HG02588 (cell line): ENCODE measurements at regions not wholly inside any gene's neighbourhood (a gene's known extent, or its start where the extent isn't known, plus 50 kb on each side); places are given as distances from the start of the nearest gene placed in this dataset.
"Not testable (repeated sequence)": the region's sequence is repeated elsewhere in the genome, so short reads cannot be mapped to it uniquely, and the experiment has no call there.

Source experiments
- ATAC-seq: cut with Tn5 transposase; IDR thresholded peaks from one replicate; pipeline ENCODE4 v1.9.1; 2021; ENCODE audit warnings: mild to moderate bottlenecking, moderate library complexity; ENCODE audit not compliant: unreplicated experiment

DNA sequence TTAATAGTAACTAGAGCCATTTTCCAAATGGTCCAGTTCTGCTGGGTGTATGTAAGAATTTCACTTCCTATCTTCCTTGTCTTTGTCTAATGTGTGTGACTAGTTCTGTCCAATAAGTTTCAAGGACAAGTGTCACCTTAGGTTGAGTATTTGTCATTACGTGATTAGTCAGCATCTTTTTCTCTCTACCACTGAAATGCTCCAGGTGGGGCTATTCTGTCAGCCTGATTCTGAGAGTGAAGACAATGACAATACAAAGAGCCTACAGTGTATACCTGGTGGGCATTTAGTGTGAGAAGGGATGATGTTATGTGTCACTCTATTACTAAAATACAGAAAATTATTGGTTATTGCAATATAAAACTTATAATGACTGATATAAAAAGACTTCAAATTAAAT lies 876.3 kb downstream of the C4orf33 start:
- no peak for ATAC-seq

DNA sequence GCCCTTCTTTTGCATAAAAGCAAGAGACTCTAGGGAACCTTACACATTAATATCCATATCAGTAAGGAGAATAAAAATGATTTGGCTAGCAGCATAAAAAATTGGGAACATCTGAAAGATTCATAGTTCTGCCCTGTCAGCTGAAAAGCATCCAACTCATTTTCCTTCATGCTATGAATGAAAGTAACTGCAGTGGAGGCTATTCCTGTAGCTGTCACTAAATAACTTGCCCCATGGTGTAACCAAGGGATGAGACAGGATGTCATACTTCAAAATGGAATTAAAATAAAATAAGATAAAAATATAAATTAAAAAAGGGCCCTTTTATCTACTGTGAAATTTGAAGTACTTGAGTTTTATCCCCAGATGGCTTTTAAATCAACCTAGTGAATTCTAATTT lies 878.8 kb downstream of the C4orf33 start:
- ATAC-seq, result no peak

DNA sequence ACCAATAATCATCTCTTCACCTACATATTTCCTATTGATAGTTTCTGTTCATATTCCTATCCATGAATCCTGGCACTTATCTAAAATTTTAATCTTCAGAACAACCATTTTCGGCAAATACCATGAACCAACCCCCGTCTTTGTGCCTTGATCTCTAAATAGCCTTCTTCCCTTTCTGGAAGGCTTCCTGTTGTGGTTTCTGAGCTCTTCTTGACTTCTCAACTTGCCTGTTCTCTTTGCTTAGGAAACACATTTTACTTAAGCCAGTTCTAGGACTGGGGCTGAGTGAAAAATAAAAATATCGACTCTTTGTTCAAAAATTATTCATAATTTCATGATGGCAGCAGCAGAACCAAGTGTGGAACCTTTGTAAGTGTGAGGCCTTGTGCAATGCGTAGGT lies 882.4 kb downstream of the C4orf33 start:
- no peak for ATAC-seq

DNA sequence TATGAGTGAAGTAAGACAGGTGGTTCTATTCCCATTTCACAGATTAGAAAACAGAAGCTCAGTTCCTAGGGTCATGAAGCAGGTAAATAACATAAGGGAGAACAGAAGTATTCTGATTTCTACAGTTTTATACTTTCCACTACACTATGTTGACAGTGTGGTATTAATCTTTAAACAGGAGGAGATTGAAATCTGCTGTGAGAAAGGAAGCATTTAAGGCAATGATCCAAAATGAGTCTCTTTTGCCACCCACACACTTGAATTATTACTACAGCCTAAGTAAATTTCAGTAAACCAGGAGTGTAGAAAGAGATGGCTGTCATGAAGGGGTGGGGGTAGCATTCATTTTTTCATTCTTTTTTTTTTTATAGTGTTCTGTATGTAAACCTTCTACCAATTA lies 893.0 kb downstream of the C4orf33 start:
- no peak for ATAC-seq

DNA sequence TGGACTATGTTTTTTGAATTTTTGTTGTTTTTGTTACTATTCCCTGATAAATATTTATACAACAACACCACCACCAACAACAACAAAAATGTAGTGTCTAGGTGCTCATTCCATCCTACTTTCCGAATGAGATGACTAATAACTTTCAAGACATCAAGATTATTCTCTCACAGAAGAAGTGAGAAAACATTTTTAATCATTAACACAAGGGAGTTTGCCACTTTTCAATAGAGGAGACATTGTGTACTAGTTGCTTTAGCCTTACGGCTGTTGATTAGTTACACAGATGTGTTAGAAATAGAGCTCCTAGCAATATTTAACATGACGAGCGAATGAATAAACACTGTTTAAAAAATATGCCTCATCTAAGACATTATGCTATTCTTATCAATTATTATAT lies 898.8 kb downstream of the C4orf33 start:
- ATAC-seq, result peak; percentile 71

DNA sequence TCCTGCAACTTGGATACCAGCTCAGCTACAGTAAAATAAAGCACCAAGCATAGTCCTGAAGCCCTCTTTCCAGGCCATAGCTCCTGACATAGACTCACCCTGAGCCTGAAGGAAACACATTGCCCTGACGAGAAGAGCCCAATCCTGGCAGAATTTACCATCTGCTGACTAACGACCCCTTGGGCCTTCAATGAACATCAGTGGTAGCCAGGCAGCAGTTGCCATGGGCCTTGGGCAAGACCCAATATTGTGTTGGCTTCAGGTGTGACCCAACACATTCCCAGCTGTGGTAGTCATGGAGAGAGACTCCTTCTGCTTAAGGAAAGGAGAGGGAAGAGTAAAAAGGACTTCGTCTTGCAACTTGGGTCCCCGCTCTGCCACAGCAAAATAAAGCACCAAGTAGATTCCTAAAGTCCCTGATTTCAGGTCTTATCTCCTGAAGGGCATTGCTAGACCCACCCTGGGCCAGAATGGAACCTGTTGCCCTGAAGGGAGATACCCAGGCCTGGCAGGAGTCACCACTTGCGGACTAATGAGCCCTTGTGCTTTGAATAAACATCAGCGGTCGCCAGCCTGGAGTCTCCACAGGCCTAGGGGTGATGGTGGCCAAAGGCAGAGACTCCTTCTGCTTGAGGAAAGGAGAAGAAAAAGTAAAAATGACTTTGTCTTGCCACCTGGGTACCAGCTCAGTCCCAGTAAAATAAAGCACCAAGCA lies 902.6 kb downstream of the C4orf33 start:
- ATAC-seq, result no peak

DNA sequence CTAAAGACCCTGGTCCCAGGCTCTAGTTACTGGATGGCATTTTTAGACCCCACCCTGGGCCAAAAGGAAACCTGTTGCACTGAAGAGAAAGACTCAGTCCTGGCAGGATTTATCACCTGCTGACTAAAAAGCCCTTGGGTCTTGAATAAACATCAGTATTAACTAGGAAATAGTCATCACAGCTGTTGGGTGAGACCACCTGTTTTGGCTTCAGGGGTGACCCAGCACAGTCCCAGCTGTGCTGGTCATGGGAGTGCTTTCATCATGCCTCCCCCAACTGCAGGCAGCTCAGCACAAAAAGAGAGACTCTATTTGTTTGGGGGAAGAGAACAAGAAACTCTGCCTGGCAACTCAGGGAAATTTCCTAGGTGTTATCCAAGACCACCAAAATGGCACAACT lies 903.2 kb downstream of the C4orf33 start:
- no peak for ATAC-seq

DNA sequence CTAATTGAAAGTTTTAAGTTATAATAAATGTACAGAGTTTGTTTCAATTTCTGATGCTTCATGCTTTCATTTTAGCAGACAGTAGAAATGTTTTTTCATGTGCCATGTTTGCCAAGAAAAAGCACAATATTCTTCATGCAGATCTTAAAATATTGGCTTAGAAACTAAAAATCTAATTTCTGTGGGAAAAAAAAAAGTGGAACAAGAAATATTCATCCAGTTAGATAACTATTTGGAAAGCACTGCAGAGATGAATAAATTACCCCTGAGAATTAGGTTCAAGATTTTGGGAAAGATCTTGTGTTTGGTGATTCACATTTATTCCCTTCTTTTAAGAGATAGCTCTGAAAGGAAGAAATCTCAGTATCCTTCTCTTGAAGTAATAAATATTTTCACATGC lies 912.5 kb downstream of the C4orf33 start:
- no peak for ATAC-seq

DNA sequence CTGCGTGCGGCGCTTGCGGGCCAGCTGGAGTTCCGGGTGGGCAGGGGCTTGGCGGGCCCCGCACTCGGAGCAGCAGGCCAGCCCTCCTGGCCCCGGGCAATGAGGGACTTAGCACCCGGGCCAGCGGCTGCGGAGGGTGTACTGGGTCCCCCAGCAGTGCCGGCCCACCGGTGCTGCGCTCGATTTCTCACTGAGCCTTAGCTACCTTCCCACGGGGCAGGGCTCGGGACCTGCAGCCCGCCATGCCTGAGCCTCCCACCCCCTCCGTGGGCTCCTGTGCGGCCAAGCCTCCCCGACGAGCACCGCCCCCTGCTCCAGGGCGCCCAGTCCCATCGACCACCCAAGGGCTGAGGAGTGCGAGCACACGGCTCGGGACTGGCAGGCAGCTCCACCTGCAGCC lies 916.9 kb downstream of the C4orf33 start:
- ATAC-seq, result not testable (repeated sequence)

DNA sequence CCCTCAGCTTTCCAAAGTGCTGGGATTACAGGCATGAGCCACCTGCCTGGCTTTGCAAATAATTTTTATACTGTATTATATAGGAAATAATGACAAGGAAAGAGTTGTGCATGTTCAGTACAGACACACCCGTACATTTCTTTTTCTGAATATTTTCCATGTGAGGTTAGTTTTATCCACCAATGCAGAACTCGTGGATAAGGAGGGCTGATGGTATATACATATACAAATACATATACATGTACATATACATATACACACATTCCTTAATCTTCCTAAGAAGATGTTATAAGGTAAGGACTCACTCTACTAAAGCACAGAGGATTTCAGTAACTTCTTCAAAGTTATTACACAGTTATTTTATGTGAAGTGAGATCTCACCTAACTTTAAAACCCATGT lies 925.8 kb downstream of the C4orf33 start:
- ATAC-seq, result no peak

DNA sequence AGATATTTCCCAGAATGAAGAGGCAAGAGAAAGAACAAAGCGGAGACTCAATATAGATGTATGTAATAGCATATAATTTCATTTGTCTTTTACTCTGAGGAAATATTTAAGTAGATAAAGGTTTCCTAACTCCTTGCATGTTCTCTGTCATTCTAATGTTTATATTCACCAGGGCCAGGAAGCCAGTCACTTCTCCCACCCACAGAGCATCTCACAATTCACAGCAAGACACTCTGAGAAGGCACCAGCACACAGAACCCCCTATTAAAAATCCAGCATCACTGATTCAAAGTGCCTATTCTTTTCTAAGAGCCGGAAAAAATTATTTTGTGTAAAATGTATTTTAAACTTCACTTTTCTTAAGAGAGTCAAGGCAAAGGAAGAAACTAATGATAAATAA lies 927.1 kb downstream of the C4orf33 start:
- ATAC-seq, result no peak

DNA sequence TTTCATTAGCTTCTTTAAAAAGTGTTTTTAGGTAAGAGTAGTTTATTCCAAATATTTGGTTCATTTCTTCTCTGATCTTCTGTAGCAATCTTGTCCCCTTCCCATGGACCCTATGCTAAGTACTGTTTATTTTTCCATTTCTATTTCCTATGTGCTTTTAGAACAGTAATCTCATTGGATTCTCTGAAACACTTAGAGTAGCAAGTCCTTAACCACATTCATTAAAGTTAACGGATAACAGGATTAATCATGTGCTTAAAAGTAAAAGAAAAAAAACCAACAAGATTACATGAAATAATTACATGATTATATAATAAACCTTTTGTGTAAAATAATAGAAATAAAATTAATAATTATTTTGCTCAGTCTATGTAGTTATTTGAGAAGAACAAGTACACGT lies 929.7 kb downstream of the C4orf33 start:
- ATAC-seq, result no peak

DNA sequence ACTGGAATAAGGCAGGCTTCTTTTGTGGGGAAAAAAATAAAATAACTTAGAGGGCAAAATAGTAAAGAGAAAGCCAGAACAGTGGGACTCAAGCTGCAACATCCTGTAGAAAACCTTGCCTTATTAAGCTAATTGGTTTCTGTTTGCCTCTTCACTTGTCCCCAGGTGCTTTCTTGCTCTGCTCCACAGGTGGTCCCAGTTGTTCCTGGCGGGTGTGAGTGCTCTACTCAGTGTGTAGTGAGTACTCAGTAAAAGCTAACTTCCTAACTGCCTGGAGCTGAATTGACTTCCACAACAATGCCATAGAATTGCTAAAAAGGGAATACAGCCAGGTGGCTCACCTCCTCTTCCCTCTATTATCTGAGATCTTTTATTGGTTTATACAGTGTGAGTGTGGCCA lies 930.2 kb downstream of the C4orf33 start:
- no peak for ATAC-seq

DNA sequence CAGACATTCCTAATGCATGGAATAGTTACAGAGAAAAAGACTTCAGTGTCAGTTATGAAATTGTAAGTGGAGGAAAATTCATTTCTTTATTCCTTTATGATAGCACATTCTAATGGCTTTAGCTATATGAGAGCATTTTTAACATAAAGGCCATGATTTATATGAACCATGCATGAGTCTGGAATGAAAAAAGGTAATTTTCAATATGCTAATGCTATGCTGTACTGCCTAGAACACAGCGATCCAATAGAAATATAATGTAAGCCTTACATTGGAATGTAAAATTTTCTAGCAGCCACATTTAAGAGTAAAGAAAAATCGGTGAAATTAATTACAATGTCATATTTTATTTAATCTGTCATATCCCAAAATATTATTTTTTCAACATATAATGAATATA lies 932.0 kb downstream of the C4orf33 start:
- ATAC-seq, result no peak

DNA sequence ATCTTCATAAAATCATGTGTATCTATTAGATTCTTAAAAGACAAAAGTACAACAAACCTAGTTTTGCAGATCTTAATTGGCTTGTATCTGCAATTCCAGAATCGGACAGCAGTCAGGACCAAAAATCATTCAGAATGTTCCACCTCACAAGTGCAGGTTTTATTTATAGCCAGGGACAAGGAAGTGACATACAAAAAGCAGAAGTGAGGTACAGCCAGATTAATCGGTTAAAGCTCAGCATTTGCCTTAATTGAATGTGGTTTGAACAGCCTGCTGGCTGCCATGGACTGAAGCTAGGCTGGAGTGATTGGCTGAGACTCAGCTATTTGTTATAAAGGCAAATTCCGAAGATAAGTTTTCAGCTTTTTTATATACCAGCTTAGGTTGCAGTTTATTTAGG lies 932.6 kb downstream of the C4orf33 start:
- ATAC-seq, result peak; percentile 97

DNA sequence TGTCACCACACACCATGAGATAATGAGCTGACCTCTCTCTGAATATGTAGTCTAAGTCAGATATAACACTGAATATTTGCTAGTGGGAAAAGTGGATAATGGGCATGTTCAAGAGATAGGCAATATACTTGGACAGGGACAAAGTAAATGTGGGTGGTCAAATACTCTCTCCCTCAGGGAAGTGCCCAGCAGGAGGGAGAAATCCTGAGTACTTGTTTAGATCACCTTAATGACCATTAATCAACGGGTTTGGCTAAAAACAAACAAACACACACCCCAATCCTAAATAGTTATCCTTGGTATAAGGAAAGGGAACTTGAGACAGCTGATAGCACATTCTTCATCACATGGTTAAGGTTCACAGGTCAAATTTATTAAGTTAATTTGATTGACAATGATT lies 933.5 kb downstream of the C4orf33 start:
- ATAC-seq, result no peak

DNA sequence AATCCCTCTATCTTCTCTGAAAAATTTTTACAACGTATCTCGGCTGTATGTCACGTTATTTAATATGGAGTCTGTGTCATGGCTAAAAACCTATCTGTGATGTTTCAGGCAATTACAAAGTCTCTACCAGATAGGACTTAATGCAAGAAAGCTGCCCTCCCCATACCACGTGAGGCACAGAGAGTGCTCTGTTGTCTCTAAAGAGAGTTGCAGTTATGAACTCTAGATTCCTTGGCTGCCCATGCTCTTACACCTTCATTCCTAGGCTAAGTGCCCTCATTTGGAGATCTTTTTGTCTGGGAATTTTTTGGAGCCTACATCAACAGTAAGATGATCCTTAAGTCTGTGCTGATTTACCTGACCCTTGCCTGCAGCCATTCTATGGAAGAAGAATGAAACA lies 935.9 kb downstream of the C4orf33 start:
- ATAC-seq, result no peak

DNA sequence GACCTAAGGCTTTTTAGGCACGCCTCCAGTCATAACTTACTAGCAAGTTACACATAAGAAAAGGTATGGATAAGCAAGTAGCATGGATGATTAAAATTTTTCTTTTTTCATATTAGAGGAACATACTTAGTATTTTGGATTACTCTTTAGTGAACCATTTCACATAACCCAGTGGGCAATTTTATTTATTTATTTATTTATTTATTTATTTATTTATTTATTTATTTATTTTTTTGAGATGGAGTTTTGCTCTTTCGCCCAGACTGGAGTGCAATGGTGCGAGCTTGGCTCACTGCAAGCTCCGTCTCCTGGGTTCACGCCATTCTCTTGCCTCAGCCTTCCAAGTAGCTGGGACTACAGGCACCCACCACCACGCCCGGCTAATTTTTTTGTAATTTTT lies 937.7 kb downstream of the C4orf33 start:
- not testable (repeated sequence) for ATAC-seq

DNA sequence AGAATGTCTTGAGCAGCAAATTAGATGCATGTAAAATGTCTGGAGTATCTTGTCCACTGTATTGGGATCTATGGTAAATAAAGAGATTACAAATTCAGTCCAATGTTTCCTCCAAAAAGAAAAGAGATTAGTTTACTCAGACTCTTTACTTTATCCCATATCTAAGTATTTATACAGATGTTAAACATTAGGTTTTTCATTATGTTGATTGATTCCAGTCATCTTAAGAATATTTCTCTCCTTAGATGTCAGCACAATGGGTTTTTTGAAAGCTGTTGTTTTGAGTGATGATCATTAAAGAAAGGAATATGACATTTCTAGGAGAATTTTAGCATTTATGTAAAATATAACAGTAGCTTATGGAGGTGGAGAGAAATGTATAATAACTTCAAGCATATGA lies 938.9 kb downstream of the C4orf33 start:
- ATAC-seq, result no peak

DNA sequence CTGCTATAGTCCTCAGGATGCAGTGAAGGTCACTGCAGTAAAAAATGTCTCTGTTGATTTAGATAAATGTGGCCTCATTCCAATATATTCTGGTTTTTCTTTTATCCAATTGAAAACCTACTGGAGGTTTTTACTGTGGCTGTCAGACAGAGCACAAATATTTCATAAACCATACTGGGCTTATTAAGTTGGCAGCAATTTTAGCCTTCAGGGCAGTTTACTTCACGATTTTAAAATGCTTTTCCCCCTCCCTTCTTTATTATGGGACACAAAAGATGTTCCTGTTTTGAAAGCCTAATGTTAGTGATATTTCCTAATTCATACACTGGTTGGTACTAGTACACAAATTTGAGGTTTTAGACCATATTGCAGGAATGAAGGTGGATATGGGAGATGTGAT lies 939.4 kb downstream of the C4orf33 start:
- no peak for ATAC-seq

DNA sequence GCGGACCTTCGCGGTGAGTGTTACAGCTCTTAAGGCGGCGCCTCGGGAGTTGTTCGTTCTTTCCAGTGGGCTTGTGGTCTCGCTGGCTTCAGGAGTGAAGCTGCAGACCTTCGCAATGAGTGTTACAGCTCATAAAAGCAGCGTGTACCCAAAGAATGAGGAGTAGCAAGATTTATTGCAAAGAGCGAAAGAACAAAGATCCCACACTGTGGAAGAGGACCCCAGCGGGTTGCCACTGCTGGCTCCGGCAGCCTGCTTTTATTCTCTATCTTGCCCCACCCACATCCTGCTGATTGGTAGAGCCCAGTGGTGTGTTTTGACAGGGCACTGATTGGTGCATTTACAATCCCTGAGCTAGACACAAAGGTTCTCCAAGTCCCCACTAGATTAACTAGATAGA lies 941.9 kb downstream of the C4orf33 start:
- ATAC-seq, result not testable (repeated sequence)

DNA sequence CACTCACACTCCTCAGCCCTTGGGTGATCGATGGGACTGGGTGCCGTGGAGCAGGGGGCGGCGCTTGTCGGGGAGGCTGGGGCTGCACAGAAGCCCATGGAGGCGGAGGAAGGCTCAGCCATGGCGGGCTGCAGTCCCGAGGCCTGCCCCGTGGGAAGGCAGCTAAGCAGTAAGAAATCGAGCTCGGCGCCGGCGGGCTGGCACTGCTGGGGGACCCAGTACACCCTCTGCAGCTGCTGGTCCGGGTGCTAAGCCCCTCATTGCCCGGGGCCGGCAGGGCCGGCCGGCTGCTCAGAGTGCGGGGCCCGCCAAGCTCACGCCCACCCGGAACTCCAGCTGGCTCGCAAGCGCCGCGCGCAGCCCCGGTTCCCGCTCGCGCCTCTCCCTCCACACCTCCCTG lies 942.6 kb downstream of the C4orf33 start:
- ATAC-seq, result not testable (repeated sequence)

DNA sequence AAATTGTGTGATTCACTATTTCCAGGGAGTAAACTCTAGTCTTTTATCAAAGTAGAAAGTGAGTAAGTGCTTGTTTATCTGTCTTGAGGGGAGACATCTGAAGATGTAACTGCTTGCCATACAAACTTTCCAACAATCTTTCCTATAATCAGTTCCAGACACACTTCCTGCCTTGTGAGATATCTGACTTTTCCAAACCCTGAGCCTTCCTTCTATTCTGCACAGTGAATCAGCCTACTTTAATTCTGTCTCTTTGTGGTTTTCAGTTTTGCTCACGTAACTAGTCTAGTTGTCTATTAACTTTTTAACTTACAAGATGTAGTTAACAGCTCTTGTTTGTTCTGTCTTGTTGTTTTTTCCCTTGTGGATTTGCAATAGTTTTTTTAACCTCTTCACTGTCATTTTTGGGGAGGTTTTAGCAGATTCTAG lies 947.8 kb downstream of the C4orf33 start:
- ATAC-seq, result peak; percentile 84
